B cell (primary cell): ENCODE measurements at regions not wholly inside any gene's neighbourhood (a gene's known extent, or its start where the extent isn't known, plus 50 kb on each side); places are given as distances from the start of the nearest gene placed in this dataset.

Experiments
- ATAC-seq: fragments of 200-7000 bp; cut with Tn5 transposase; one replicate; pipeline ENCODE4 v1.10.0; 2021; ENCODE audit warnings: low read depth, mild to moderate bottlenecking, moderate number of reproducible peaks, moderate library complexity
- CTCF ChIA-PET: fragments of 350-600 bp; sonication (Branson Sonifier 250); formaldehyde crosslinking; loops from one replicate; lab custom pipeline; 2021; ENCODE audit warnings: antibody characterized with exemption, inconsistent platforms; lab: Charles Lee
- POLR2A ChIA-PET: fragments of 350-600 bp; sonication (Branson Sonifier 250); formaldehyde crosslinking; loops from one replicate; lab custom pipeline; 2021; ENCODE audit warnings: antibody characterized with exemption; lab: Charles Lee
- DNase-seq: peaks from one replicate; pipeline ENCODE4 v3.0.0; 2013
- H2AFZ ChIP-seq: 2 replicates; pipeline ENCODE4 v1.6.1; 2012; ENCODE audit warnings: mild to moderate bottlenecking, low read depth, low read length; ENCODE audit not compliant: insufficient read depth, poor library complexity, severe bottlenecking
- H3K27ac ChIP-seq, 2 donors: 1 replicate in 1 of 2; 2 replicates in 1 of 2; pipeline ENCODE4 v1.5.1; 2012 to 2013; ENCODE audit warnings: low read length in 2 of 2, mild to moderate bottlenecking in 2 of 2, moderate library complexity in 1 of 2
- H3K27me3 ChIP-seq, 4 experiments: fragments of 200-600 bp in 1 of 4; sonication (generic) in 1 of 4; replicated peaks in 1 of 4; 1 replicate in 2 of 4; 2 replicates in 2 of 4; pipeline versions ENCODE4 v1.6.1 to v1.7.0; 2013 to 2016; ENCODE audit warnings: low read length in 3 of 4, mild to moderate bottlenecking in 2 of 4, mixed read lengths in 1 of 4, moderate library complexity in 1 of 4; ENCODE audit not compliant: insufficient read depth in 4 of 4, control insufficient read depth in 3 of 4; ENCODE audit errors: control extremely low read depth in 1 of 4
- H3K36me3 ChIP-seq, 2 experiments: replicated peaks in 1 of 2; 1 replicate in 1 of 2; 2 replicates in 1 of 2; pipeline versions ENCODE4 v1.6.1 to v1.7.1; 2013; ENCODE audit warnings: low read length in 1 of 2; ENCODE audit not compliant: insufficient read depth in 2 of 2, control insufficient read depth in 1 of 2; ENCODE audit errors: control extremely low read depth in 1 of 2, extremely low read depth in 1 of 2
- H3K4me1 ChIP-seq, 2 donors: fragments of 200-600 bp in 1 of 2; sonication (generic) in 1 of 2; 1 replicate in 1 of 2; 2 replicates in 1 of 2; pipeline versions ENCODE4 v1.5.1 to v1.6.1; 2013 to 2017; ENCODE audit warnings: low read length in 2 of 2; ENCODE audit not compliant: control insufficient read depth in 2 of 2, insufficient read depth in 2 of 2
- H3K4me2 ChIP-seq: replicated peaks from 2 replicates; pipeline ENCODE3; 2012; ENCODE audit warnings: mild to moderate bottlenecking, low read depth, low read length; ENCODE audit not compliant: poor library complexity, severe bottlenecking
- H3K4me3 ChIP-seq, 5 experiments: fragments of 200-600 bp in 1 of 5; sonication (generic) in 1 of 5; 1 replicate in 3 of 5; 2 replicates in 2 of 5; pipeline versions ENCODE4 v1.5.1 to v1.7.0; 2011 to 2016; ENCODE audit warnings: low read length in 4 of 5, mild to moderate bottlenecking in 4 of 5, low read depth in 2 of 5, control low read depth in 1 of 5, moderate library complexity in 1 of 5; ENCODE audit not compliant: insufficient read depth in 1 of 5; ENCODE audit errors: control extremely low read depth in 1 of 5, extremely low read depth in 1 of 5
- H3K79me2 ChIP-seq: fragments of 200-600 bp; sonication (generic); one replicate; pipeline ENCODE4 v1.6.0; 2016; ENCODE audit warnings: low read length; ENCODE audit not compliant: control insufficient read depth, insufficient read depth
- H3K9ac ChIP-seq: fragments of 200-600 bp; sonication (generic); 2 replicates; pipeline ENCODE4 v1.6.1; 2017; ENCODE audit warnings: mild to moderate bottlenecking, low read length, moderate library complexity
- H3K9me3 ChIP-seq, 3 donors: one replicate each; pipeline versions ENCODE4 v1.6.1 to v1.7.1; 2013; ENCODE audit warnings: low read length in 2 of 3; ENCODE audit not compliant: control insufficient read depth in 2 of 3, insufficient read depth in 1 of 3; ENCODE audit errors: control extremely low read depth in 1 of 3
- H4K20me1 ChIP-seq: 2 replicates; pipeline ENCODE4 v1.6.0; 2012; ENCODE audit warnings: mild to moderate bottlenecking, low read length; ENCODE audit not compliant: insufficient read depth, control insufficient read depth, poor library complexity, severe bottlenecking
- H3K27ac Mint-ChIP-seq: one replicate; pipeline ENCODE4 v1.8.0; 2021; ENCODE audit warnings: mixed read lengths
- H3K27me3 Mint-ChIP-seq: one replicate; pipeline ENCODE4 v1.8.0; 2021; ENCODE audit warnings: mixed read lengths
- H3K4me1 Mint-ChIP-seq: one replicate; pipeline ENCODE4 v1.8.0; 2021; ENCODE audit warnings: mixed read lengths
- H3K4me3 Mint-ChIP-seq: one replicate; pipeline ENCODE4 v1.8.0; 2021; ENCODE audit warnings: mixed read lengths
- H3K9me3 Mint-ChIP-seq: one replicate; pipeline ENCODE4 v1.8.0; 2022; ENCODE audit warnings: mixed read lengths; ENCODE audit not compliant: insufficient read depth
- CTCF ChIP-seq: fragments of 200-600 bp; IDR thresholded peaks from one replicate; pipeline ENCODE4 v1.8.0; 2022; ENCODE audit warnings: antibody characterized with exemption, mild to moderate bottlenecking
- EZH2 ChIP-seq: IDR thresholded peaks from 2 replicates; pipeline ENCODE4 v1.6.1; 2012; ENCODE audit warnings: borderline replicate concordance, low read depth, mild to moderate bottlenecking, moderate library complexity, low read length; ENCODE audit not compliant: insufficient read depth, poor library complexity, severe bottlenecking
- WGBS: methylation state at CpG from one replicate; pipeline ENCODE4 v1.1.5; 2013; ENCODE audit warnings: missing lambda C conversion rate; ENCODE audit not compliant: insufficient coverage; 5-methylcytosine and 5-hydroxymethylcytosine counted together
- intact Hi-C: fragments of 100-400 bp; cut with micrococcal nuclease; formaldehyde crosslinking; loops from one replicate; pipeline ENCODE4 v1.10.0; 2022

- H3K4me3 Mint-ChIP-seq, result no peak overlapping the region
- TF ChIP-seq CTCF (no peak), EZH2 (no peak)
- Histone ChIP-seq H3K4me2 (no peak overlapping the region), H3K27me3 (no peaks in the 10 kb centered on the region), H3K9me3 (peaks cover 0 to 9% (median 0%) of the 10 kb centered on the region in 3 donors), H3K36me3 (no peaks in the 10 kb centered on the region), H3K79me2 (no peaks in the 10 kb centered on the region), H3K4me1 (no peaks in the 10 kb centered on the region), H4K20me1 (no peaks in the 10 kb centered on the region), H3K27ac (no peak overlapping the region), H2AFZ (no peak overlapping the region), H3K4me3 (no peak overlapping the region), H3K9ac (no peak overlapping the region)
- ChIA-PET POLR2A (no interaction called here), CTCF (no interaction called here)
- no peak for DNase-seq
- no peaks in the 10 kb centered on the region for H3K4me1 Mint-ChIP-seq
- intact Hi-C loops, result no loop called here
- H3K27me3 Mint-ChIP-seq, result no peaks in the 10 kb centered on the region
- peaks cover 10% of the 10 kb centered on the region for H3K9me3 Mint-ChIP-seq
- no peak for ATAC-seq
- H3K27ac Mint-ChIP-seq, result no peak overlapping the region
- no CpG with 5 or more reads among the region's 1 CpG for WGBS
These were observed 720.3 kb downstream of the RNF144B start for GRCh38 chr6:19107468-19107867.

GRCh38 chr6:19121521-19121920 lies 715.6 kb upstream of the ID4 start:
- H3K4me2 ChIP-seq, result no peak overlapping the region
- TF ChIP-seq CTCF, result no peak
- no peak for TF ChIP-seq EZH2
- ChIA-PET POLR2A (no interaction called here), CTCF (no interaction called here)
- H3K27ac ChIP-seq, result no peak overlapping the region
- no peak for DNase-seq
- H2AFZ ChIP-seq, result no peak overlapping the region
- intact Hi-C loops, result no loop called here
- no peaks in the 10 kb centered on the region for H3K4me1 ChIP-seq
- H3K36me3 ChIP-seq, result no peaks in the 10 kb centered on the region
- Mint-ChIP-seq H3K4me1 (no peaks in the 10 kb centered on the region), H3K9me3 (peaks cover 12% of the 10 kb centered on the region), H3K27ac (no peak overlapping the region), H3K27me3 (no peaks in the 10 kb centered on the region), H3K4me3 (no peak overlapping the region)
- no peaks in the 10 kb centered on the region for H4K20me1 ChIP-seq
- ATAC-seq, result no peak
- H3K27me3 ChIP-seq, result no peaks in the 10 kb centered on the region
- H3K4me3 ChIP-seq, result no peak overlapping the region
- no peak overlapping the region for H3K9ac ChIP-seq
- H3K79me2 ChIP-seq, result no peaks in the 10 kb centered on the region
- no peaks in the 10 kb centered on the region for H3K9me3 ChIP-seq
